Lower lobe of right lung (tissue), 2 donors: ENCODE measurements at regions not wholly inside any gene's neighbourhood (a gene's known extent, or its start where the extent isn't known, plus 50 kb on each side); places are given as distances from the start of the nearest gene placed in this dataset.
A peak's percentile ranks its signal among the peaks of the same experiment; 100 is the strongest.

Experiments used
- ATAC-seq, 2 donors: fragments of 200-7000 bp; cut with Tn5 transposase; one replicate each; pipeline ENCODE4 v1.9.1; 2020 to 2022; ENCODE audit warnings: mild to moderate bottlenecking in 2 of 2, moderate library complexity in 2 of 2
- DNase-seq: peaks from one replicate; pipeline ENCODE4 v3.0.0-alpha.2; 2020
- H3K27ac ChIP-seq: fragments of 200-600 bp; one replicate; pipeline ENCODE4 v1.8.0; 2022
- H3K27me3 ChIP-seq: fragments of 200-600 bp; one replicate; pipeline ENCODE4 v1.8.0; 2022; ENCODE audit warnings: low read depth
- H3K36me3 ChIP-seq: fragments of 200-600 bp; one replicate; pipeline ENCODE4 v1.8.0; 2022; ENCODE audit warnings: mild to moderate bottlenecking
- H3K4me1 ChIP-seq: fragments of 200-600 bp; one replicate; pipeline ENCODE4 v1.8.0; 2022
- H3K4me3 ChIP-seq: fragments of 200-600 bp; one replicate; pipeline ENCODE4 v1.8.0; 2022; ENCODE audit warnings: mild to moderate bottlenecking
- H3K9me3 ChIP-seq: fragments of 200-600 bp; one replicate; pipeline ENCODE4 v1.8.0; 2022
- intact Hi-C: fragments of 100-400 bp; cut with DNase I; formaldehyde crosslinking; loops from one replicate; pipeline ENCODE4 v1.11.0; 2022
- TF ChIP-seq, protein P1 (sequence below): fragments of 200-600 bp; IDR thresholded peaks from one replicate; pipeline ENCODE4 v1.8.0; 2022; ENCODE audit warnings: antibody characterized with exemption, mild to moderate bottlenecking
- donor health status: DM: no; HTN: yes; CAD: no; lungs with severe emphysema.

GRCh38 chr22:47551431-47551775 is 789.0 kb downstream of the TBC1D22A start:
- Histone ChIP-seq H3K4me1 (no peaks in the 10 kb centered on the region), H3K36me3 (no peaks in the 10 kb centered on the region), H3K4me3 (no peak overlapping the region), H3K27me3 (peaks cover 15% of the 10 kb centered on the region), H3K27ac (no peak overlapping the region), H3K9me3 (no peaks in the 10 kb centered on the region)
- ATAC-seq (no peak), DNase-seq (no peak)
- intact Hi-C loops: no loop called here
- TF ChIP-seq, protein P1, sequence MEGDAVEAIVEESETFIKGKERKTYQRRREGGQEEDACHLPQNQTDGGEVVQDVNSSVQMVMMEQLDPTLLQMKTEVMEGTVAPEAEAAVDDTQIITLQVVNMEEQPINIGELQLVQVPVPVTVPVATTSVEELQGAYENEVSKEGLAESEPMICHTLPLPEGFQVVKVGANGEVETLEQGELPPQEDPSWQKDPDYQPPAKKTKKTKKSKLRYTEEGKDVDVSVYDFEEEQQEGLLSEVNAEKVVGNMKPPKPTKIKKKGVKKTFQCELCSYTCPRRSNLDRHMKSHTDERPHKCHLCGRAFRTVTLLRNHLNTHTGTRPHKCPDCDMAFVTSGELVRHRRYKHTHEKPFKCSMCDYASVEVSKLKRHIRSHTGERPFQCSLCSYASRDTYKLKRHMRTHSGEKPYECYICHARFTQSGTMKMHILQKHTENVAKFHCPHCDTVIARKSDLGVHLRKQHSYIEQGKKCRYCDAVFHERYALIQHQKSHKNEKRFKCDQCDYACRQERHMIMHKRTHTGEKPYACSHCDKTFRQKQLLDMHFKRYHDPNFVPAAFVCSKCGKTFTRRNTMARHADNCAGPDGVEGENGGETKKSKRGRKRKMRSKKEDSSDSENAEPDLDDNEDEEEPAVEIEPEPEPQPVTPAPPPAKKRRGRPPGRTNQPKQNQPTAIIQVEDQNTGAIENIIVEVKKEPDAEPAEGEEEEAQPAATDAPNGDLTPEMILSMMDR: no peak

DNA sequence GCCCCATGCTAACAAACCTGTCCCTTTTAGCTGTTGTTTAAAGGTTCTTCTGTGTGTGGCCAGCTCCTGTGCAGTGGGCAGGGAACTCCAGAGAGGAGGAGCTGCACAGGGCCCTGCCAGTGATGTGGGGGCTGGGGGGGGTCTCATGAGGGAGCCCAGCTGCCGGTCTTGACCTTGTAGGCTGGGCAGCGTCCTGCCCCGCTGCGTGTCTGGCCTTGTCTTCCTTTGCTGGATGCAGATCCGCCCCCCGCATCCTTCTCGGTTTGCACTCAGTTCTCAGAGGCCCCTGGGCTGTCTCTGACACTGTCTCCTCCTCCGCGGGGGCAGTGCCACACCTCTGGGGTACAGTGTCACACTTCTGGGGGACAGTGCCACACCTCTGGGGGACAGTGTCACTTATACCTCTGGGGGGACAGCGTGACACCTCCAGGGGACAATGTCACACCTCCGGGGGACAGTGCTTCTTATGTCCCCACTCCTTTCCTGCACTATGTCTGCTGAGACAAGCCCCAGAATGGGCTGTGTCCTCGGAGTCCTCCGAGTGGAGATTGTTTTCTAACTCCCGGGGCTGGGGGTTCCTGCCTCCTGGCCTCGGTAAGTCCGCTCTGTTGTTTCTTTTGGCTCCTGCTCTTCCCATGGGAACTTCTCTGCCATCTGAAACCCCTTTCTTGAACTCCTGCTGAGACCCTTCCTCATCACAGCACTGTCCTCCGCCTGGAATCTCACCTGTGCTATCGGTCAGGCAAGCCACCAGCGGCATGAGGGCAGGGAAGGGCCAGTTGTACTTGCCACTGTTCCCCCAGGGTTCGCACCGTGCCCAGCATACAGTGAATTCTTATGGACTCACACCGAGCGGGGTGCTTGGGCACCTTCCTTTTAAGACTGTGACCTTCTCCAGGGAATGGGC is 788.3 kb downstream of the TBC1D22A start:
- no peaks in the 10 kb centered on the region for H3K36me3 ChIP-seq

DNA sequence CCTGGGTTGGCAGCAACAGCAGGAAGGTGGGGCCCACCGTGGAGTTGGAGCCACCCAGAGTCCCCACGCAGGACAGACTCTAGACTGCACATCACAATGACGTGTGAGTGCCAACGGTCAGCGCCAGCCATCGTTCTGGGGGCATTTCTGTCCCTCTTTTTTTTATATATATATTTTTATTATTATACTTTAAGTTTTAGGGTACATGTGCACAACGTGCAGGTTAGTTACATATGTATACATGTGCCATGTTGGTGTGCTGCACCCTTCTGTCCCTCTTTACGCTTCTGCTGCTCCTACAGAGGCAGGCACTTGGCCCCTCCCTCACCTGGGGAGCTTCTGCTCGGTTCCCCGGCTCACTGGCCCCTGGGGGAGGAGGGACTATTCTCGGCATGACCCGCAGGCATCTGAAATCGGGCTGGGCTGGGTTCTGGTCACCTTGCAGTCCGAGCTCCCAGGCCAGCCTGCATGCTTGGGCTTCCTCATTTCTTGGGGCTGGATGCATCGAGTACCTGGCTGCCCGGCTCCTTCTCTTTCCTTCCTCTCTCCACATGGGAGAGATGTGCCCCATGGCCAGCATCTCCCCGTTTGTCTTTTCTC is 787.4 kb downstream of the TBC1D22A start:
- peaks cover 5% of the 10 kb centered on the region for H3K9me3 ChIP-seq
- no peak overlapping the region for H3K4me3 ChIP-seq
- ATAC-seq (no peak), DNase-seq (no peak)
- H3K4me1 ChIP-seq: no peaks in the 10 kb centered on the region
- no peak overlapping the region for H3K27ac ChIP-seq
- peaks cover 15% of the 10 kb centered on the region for H3K27me3 ChIP-seq
- TF ChIP-seq, protein P1: no peak
- no peaks in the 10 kb centered on the region for H3K36me3 ChIP-seq
- intact Hi-C loops: no loop called here

More for the DNA sequence above, 788.3 kb downstream of the TBC1D22A start:
- TF ChIP-seq, protein P1: no peak
- intact Hi-C loops: no loop called here
- peak in 1 of 2 donors; percentile 33 for ATAC-seq
- no peaks in the 10 kb centered on the region for H3K9me3 ChIP-seq
- DNase-seq: no peak
- H3K27me3 ChIP-seq: peaks cover 15% of the 10 kb centered on the region
- no peaks in the 10 kb centered on the region for H3K4me1 ChIP-seq
- H3K4me3 ChIP-seq: no peak overlapping the region
- H3K27ac ChIP-seq: no peak overlapping the region

DNA sequence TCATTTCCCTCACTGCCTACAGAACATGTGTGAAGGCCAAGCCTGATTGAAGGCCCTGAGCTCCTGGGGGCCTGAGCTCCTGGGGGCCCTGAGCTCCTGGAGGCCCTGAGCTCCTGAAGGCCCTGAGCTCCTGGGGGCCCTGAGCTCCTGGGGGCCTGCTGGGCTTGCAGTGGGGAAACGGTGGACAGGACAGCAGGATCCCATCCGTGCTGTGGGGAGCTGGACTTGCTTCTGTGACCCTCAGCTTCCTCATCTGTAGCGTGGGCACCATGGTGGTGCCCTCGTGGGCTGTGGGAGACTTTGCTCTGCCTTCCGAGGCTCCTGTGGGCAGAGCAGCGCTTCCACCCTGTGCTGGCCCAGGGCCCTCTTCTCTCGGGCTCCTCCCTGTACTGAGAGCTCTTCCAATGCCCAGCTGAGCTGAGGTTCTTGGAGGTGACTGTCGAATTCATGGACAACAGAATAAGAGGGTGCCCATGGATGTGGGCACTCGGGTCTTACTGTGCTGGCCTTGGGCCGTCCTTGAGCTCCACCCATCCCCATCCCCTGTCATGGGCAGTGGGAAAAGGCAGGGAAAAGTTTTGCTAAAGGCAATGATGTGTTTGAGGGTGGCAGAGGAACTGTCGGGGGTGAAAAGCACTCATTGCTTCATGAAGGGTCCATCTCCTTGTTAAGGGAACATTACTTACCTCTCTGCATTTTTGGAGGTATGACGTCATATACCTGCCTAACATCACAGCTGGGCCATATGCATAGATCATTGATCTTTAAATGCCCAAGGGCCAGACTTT is 786.7 kb downstream of the TBC1D22A start:
- intact Hi-C loops: no loop called here

More for the DNA sequence above, 786.7 kb downstream of the TBC1D22A start:
- peaks cover 5% of the 10 kb centered on the region for H3K9me3 ChIP-seq
- no peak overlapping the region for H3K27ac ChIP-seq
- H3K4me1 ChIP-seq: no peaks in the 10 kb centered on the region
- no peak for DNase-seq
- TF ChIP-seq, protein P1: no peak
- H3K27me3 ChIP-seq: peaks cover 15% of the 10 kb centered on the region
- no peaks in the 10 kb centered on the region for H3K36me3 ChIP-seq
- H3K4me3 ChIP-seq: no peak overlapping the region
- no peak for ATAC-seq
